Duodenal mucosa (tissue), 2 donors: ENCODE measurements at regions not wholly inside any gene's neighbourhood (a gene's known extent, or its start where the extent isn't known, plus 50 kb on each side); places are given as distances from the start of the nearest gene placed in this dataset.

Experiments
- H3K27ac ChIP-seq: one replicate; pipeline ENCODE4 v1.7.0; 2013; ENCODE audit warnings: low read depth, low read length
- H3K27me3 ChIP-seq, 2 donors: one replicate each; pipeline ENCODE4 v1.7.0; 2013; ENCODE audit warnings: low read length in 2 of 2, control low read depth in 1 of 2; ENCODE audit not compliant: insufficient read depth in 2 of 2, control insufficient read depth in 1 of 2
- H3K36me3 ChIP-seq, 2 donors: one replicate each; pipeline ENCODE4 v1.7.0; 2013; ENCODE audit warnings: low read length in 2 of 2, control low read depth in 1 of 2; ENCODE audit not compliant: insufficient read depth in 2 of 2, control insufficient read depth in 1 of 2
- H3K4me1 ChIP-seq, 2 donors: one replicate each; pipeline ENCODE4 v1.7.0; 2013; ENCODE audit warnings: low read length in 2 of 2, control low read depth in 1 of 2; ENCODE audit not compliant: insufficient read depth in 2 of 2, control insufficient read depth in 1 of 2
- H3K4me3 ChIP-seq, 2 donors: one replicate each; pipeline ENCODE4 v1.7.0; 2013; ENCODE audit warnings: low read length in 2 of 2, low read depth in 1 of 2
- H3K9ac ChIP-seq, 2 donors: one replicate each; pipeline ENCODE4 v1.7.0; 2013; ENCODE audit warnings: low read length in 2 of 2, low read depth in 1 of 2
- H3K9me3 ChIP-seq, 2 donors: one replicate each; pipeline ENCODE4 v1.7.0; 2013; ENCODE audit warnings: low read length in 2 of 2, control low read depth in 1 of 2; ENCODE audit not compliant: control insufficient read depth in 1 of 2

- no peak overlapping the region for H3K9ac ChIP-seq
- no peaks in the 10 kb centered on the region for H3K36me3 ChIP-seq
- no peak overlapping the region for H3K4me3 ChIP-seq
- H3K27ac ChIP-seq: no peak overlapping the region
- no peaks in the 10 kb centered on the region for H3K9me3 ChIP-seq
- no peaks in the 10 kb centered on the region for H3K4me1 ChIP-seq
- no peaks in the 10 kb centered on the region for H3K27me3 ChIP-seq
These were observed 227.2 kb downstream of the OLFM4 start for GRCh38 chr13:53255795-53256194.

- H3K27me3 ChIP-seq: no peaks in the 10 kb centered on the region
- no peak overlapping the region for H3K4me3 ChIP-seq
- H3K9me3 ChIP-seq: no peaks in the 10 kb centered on the region
- no peaks in the 10 kb centered on the region for H3K36me3 ChIP-seq
- no peak overlapping the region for H3K27ac ChIP-seq
- H3K4me1 ChIP-seq: no peaks in the 10 kb centered on the region
- no peak overlapping the region for H3K9ac ChIP-seq
These were observed 232.0 kb downstream of the OLFM4 start for GRCh38 chr13:53260594-53260993.

- Histone ChIP-seq H3K36me3 (no peaks in the 10 kb centered on the region), H3K9ac (no peak overlapping the region), H3K4me3 (no peak overlapping the region), H3K27me3 (no peaks in the 10 kb centered on the region), H3K27ac (no peak overlapping the region), H3K9me3 (no peaks in the 10 kb centered on the region), H3K4me1 (no peaks in the 10 kb centered on the region)
These were observed 236.3 kb downstream of the OLFM4 start for GRCh38 chr13:53264751-53265385.

DNA sequence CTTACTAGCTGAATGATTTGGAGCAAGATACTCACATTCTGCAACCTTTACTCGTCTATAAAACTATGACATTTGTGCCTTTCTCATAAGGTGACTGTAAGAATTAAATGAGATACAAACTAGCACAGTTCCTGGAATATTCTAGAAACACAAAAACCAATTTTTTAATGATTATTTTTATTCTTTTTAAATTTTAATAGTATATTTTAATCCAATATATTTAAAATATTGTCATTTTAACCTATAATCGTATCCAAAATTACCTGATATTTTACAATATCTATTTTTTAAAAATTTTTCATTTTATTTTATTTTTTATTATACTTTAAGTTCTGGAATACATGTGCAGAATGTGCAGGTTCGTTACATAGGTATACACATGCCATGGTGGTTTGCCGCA, 238.1 kb downstream of the OLFM4 start:
- Histone ChIP-seq H3K9ac (no peak overlapping the region), H3K27ac (no peak overlapping the region), H3K27me3 (no peaks in the 10 kb centered on the region), H3K4me1 (no peaks in the 10 kb centered on the region), H3K9me3 (no peaks in the 10 kb centered on the region), H3K4me3 (no peak overlapping the region), H3K36me3 (no peaks in the 10 kb centered on the region)

- Histone ChIP-seq H3K27ac (no peak overlapping the region), H3K9me3 (no peaks in the 10 kb centered on the region), H3K27me3 (no peaks in the 10 kb centered on the region), H3K36me3 (no peaks in the 10 kb centered on the region), H3K4me3 (no peak overlapping the region), H3K4me1 (no peaks in the 10 kb centered on the region), H3K9ac (no peak overlapping the region)
These were observed 241.0 kb downstream of the OLFM4 start for GRCh38 chr13:53269634-53270033.

DNA sequence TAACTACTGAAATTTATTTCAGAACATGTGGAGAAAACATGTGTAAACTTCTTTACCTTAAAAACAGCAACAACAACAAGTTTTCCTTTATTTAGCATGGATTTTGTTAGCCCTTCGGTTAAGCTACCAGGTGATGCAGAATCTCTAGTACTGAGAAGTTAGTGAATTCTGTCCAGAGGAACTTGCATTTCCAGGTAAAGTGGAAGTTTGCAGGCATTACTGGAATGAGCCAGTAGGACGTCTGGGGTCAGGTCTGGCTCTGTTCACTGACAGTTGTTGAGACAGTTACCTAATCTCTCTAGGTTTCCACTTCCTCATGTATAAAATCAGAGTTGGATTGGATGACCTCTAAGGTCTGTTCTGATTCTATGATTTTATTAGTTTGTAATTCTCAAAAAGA, 244.3 kb downstream of the OLFM4 start:
- no peak overlapping the region for H3K27ac ChIP-seq
- no peaks in the 10 kb centered on the region for H3K9me3 ChIP-seq
- H3K4me3 ChIP-seq: no peak overlapping the region
- H3K27me3 ChIP-seq: no peaks in the 10 kb centered on the region
- H3K9ac ChIP-seq: no peak overlapping the region
- no peaks in the 10 kb centered on the region for H3K4me1 ChIP-seq
- H3K36me3 ChIP-seq: no peaks in the 10 kb centered on the region

GRCh38 chr13:53276265-53276664, 247.7 kb downstream of the OLFM4 start:
- Histone ChIP-seq H3K27ac (no peak overlapping the region), H3K27me3 (no peaks in the 10 kb centered on the region), H3K9me3 (no peaks in the 10 kb centered on the region), H3K4me1 (no peaks in the 10 kb centered on the region), H3K36me3 (no peaks in the 10 kb centered on the region), H3K4me3 (no peak overlapping the region), H3K9ac (no peak overlapping the region)

DNA sequence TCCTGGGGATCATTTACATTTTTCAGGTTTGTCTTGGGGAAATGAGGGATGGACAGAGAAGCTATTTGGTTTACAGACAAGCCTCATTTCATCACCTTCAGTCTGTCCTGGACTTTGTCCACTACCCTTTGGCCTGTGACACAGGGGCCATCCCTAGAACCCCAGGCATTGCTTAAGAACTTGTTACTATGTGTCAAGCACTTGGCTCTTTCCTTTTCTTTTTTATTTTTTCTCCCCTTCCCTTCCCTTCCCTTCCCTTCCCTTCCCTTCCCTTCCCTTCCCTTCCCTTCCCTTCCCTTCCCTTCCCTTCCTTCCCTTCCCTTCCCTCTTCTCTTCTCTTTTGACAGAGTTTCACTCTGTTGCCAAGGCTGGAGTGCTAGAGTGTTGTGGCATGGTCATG, 253.1 kb downstream of the OLFM4 start:
- Histone ChIP-seq H3K4me3 (no peak overlapping the region), H3K9ac (no peak overlapping the region), H3K9me3 (no peaks in the 10 kb centered on the region), H3K4me1 (no peaks in the 10 kb centered on the region), H3K27ac (no peak overlapping the region), H3K27me3 (no peaks in the 10 kb centered on the region), H3K36me3 (no peaks in the 10 kb centered on the region)

- H3K27ac ChIP-seq: no peak overlapping the region
- no peak overlapping the region for H3K9ac ChIP-seq
- no peaks in the 10 kb centered on the region for H3K36me3 ChIP-seq
- H3K27me3 ChIP-seq: no peaks in the 10 kb centered on the region
- H3K4me3 ChIP-seq: no peak overlapping the region
- no peaks in the 10 kb centered on the region for H3K4me1 ChIP-seq
- H3K9me3 ChIP-seq: no peaks in the 10 kb centered on the region
These were observed 257.4 kb downstream of the OLFM4 start for GRCh38 chr13:53285896-53286430.

- Histone ChIP-seq H3K36me3 (no peaks in the 10 kb centered on the region), H3K27ac (no peak overlapping the region), H3K4me1 (no peaks in the 10 kb centered on the region), H3K9ac (no peak overlapping the region), H3K4me3 (no peak overlapping the region), H3K27me3 (no peaks in the 10 kb centered on the region), H3K9me3 (no peaks in the 10 kb centered on the region)
These were observed 269.8 kb downstream of the OLFM4 start for GRCh38 chr13:53298396-53298795.

DNA sequence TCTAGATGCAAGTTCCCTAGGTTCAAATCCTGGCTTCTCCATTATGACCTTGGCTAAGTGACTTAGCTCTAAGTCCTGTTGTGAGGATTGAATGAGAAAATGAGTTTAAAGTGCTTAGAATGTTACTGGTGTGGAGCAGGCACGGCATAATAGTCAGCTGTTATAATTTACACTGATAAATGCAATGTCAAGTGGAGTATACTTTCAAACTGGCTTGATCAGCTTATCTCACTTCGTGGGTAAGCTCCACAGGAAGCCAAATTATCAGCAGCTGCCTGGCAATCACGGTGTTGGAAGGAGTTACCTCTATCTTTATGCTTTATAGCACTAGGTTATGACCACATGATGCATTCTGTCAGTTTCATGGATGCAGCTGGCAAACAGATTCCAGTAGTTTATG, 272.8 kb downstream of the OLFM4 start:
- Histone ChIP-seq H3K9me3 (no peaks in the 10 kb centered on the region), H3K9ac (no peak overlapping the region), H3K27ac (no peak overlapping the region), H3K4me1 (no peaks in the 10 kb centered on the region), H3K36me3 (no peaks in the 10 kb centered on the region), H3K4me3 (no peak overlapping the region), H3K27me3 (no peaks in the 10 kb centered on the region)
